GM18858 (cell line): ENCODE measurements at regions not wholly inside any gene's neighbourhood (a gene's known extent, or its start where the extent isn't known, plus 50 kb on each side); places are given as distances from the start of the nearest gene placed in this dataset.
"Not testable (repeated sequence)": the region's sequence is repeated elsewhere in the genome, so short reads cannot be mapped to it uniquely, and the experiment has no call there.

Experiments
- ATAC-seq: cut with Tn5 transposase; IDR thresholded peaks from one replicate; pipeline ENCODE4 v1.9.1; 2021; ENCODE audit not compliant: unreplicated experiment

- ATAC-seq, result no peak
These were observed 578.4 kb downstream of the TRIML1 start for GRCh38 chr4:188717661-188718060.

- ATAC-seq, result no peak
These were observed 580.6 kb downstream of the TRIML1 start for GRCh38 chr4:188719794-188720193.

DNA sequence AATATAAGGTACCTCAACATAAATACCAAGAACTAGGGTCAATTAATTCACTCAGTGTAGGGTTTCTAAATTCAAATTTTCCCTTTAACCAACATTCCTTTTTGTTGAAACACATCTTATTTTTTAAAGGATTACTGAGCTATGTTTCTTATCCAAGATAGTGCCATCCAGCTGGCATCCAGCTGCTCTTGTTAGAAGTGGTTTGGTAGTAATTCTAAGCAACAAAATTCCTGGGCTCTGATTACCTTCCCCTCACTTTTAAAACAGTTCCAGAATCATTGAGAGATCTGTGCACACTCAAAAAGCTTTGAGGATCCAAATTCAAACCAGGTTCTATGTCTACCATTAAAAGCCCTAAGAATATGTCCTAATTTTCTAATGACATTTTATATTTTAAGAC, 583.7 kb downstream of the TRIML1 start:
- ATAC-seq, result no peak

- no peak for ATAC-seq
These were observed 588.5 kb downstream of the TRIML1 start for GRCh38 chr4:188727746-188728145.

DNA sequence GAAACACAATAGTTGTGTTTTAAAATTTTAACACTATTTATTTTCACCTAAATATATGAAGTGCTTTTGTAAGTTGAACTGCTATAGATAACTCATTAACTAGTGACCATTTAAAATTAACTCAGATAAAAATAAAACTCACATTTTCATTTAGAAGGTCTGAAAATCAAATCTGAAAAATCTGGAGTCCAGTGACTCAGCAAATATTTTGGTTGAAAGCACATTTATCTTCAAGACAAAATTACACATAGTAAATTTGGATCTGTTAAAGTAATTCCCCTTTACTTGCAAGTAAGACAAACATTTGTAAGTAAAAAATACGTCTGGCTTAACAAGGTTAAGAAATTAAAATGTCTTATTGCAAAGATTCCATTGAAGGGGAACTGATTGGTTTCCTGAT, 589.1 kb downstream of the TRIML1 start:
- ATAC-seq, result no peak

DNA sequence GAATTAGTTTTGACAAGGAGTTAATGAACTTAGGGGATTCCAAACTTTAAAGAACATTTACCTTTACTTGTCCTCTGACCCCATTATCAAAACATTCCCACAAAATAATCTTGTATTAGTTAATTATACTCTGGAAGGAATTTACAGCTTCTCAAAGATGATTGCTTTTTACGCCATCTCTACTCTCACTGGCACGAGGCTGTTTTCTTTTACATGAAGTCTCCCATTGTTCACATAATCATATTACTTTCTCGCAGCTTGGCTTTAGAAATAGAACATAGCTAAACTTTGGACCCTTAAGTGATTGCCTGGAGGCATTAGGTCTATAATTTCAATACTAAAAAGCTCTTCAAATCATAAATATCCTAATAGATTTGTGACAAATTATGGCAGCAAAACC, 592.9 kb downstream of the TRIML1 start:
- ATAC-seq, result no peak

DNA sequence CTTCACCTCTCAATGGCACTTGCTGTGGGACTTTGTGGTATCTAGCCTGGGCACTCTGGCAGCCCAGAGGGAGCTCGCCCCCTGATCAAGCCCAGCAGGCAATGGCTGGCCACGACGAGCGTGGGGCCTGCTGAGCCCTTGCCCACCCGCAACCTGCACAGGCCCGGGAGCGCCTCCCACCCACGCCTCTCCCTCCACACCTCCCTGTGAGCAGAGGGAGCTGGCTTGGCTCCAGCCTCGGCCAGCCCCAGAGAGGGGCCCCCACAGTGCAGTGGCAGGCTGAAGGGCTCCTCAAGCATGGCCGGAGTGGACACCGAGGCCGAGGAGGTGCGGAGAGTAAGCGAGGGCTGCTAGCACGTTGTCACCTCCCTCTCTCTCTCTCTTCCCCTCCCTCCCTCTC, 595.8 kb downstream of the TRIML1 start:
- no peak for ATAC-seq

- ATAC-seq, result no peak
These were observed 598.2 kb downstream of the TRIML1 start for GRCh38 chr4:188737251-188738002.

- not testable (repeated sequence) for ATAC-seq
These were observed 599.0 kb downstream of the TRIML1 start for GRCh38 chr4:188738290-188738689.

- ATAC-seq, result not testable (repeated sequence)
These were observed 600.9 kb downstream of the TRIML1 start for GRCh38 chr4:188740172-188740571.

- not testable (repeated sequence) for ATAC-seq
These were observed 601.5 kb downstream of the TRIML1 start for GRCh38 chr4:188740791-188741190.

GRCh38 chr4:188754372-188755002, 615.2 kb downstream of the TRIML1 start:
- no peak for ATAC-seq

GRCh38 chr4:188767496-188767895, 628.3 kb downstream of the TRIML1 start:
- ATAC-seq, result no peak

DNA sequence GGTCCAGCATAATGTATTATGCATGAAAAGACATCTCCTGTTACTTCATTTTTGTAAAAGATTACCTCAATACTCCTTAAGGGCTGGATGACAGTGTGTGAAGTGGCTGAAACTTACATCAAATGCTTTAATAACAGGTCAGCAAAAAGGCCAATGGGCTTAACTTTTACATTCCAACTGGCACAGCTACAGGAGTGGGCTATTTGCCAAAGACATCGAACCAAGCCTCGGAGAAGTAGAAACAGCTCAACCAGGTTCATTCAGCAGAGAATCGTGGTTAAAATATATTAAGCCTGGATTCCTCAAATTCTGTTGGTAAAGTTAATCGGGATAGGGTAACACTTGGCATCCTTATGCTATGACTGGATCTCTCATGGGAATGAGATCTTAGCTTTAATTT, 639.7 kb downstream of the TRIML1 start:
- no peak for ATAC-seq

GRCh38 chr4:188779581-188779980, 640.3 kb downstream of the TRIML1 start:
- ATAC-seq, result no peak

DNA sequence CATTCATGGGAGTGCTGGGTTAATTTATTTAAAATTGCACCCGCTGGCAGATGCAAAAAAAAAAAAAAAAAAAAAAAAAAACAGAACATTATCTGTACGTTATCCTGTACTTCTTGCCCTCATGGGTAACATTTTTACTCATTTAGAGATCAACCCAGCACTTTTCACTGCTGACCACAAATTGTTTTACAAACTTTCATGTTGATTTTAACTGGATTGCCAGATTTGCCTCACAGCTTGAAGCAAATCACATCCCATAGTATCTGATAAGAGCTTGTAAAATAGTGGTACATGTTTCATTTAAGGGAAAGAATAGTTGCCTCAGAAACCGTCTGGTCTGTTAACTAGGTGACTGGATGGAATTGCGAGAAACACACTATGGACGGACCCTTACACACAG, 640.8 kb downstream of the TRIML1 start:
- no peak for ATAC-seq

DNA sequence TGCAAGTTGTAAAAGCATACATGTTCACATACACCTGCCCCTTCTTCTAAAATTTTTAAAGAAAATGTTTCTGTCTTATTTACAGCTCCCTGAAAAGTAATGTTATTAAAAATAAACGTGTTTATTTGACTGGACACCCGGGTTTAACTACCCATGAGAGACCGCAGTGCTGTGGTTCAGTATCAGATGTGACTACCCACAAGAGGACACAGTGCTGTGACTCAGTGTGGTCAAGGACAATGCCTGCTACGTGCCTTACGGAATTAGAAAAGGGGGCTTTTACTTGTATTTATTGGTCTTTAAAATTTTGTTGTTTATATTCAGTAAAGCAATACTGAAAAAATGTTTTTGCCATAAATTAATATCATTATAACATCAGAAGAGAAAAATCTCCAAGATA, 641.4 kb downstream of the TRIML1 start:
- no peak for ATAC-seq

- ATAC-seq, result no peak
These were observed 642.4 kb downstream of the TRIML1 start for GRCh38 chr4:188781655-188782054.

- no peak for ATAC-seq
These were observed 643.9 kb downstream of the TRIML1 start for GRCh38 chr4:188783175-188783574.

DNA sequence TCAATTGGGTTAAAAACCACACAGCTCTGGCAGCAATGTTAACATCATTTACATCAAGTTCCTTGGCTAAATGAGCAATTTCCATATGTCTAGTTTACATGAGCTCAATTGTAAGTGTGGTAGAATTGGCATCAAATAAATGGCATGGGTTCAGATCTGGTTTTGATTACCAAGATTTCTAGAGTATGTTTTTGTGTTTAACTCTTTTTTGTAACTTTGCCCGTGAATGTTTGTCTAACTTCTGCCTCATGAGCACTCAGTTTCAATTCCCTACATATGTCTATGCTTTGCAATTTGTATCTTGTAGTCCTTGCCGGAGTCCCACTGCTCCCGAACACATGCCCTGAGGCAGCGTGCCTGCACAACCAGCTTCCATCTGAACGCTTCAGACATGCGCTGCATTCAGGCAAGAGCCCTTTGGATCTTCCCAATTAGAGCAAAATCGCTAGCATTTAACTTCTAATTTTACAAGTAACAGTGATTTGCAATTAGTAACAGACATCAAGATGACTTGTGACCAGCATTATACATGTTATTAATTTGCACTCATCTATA, 644.4 kb downstream of the TRIML1 start:
- ATAC-seq, result no peak

- ATAC-seq, result not testable (repeated sequence)
These were observed 657.4 kb downstream of the TRIML1 start for GRCh38 chr4:188796600-188796999.

DNA sequence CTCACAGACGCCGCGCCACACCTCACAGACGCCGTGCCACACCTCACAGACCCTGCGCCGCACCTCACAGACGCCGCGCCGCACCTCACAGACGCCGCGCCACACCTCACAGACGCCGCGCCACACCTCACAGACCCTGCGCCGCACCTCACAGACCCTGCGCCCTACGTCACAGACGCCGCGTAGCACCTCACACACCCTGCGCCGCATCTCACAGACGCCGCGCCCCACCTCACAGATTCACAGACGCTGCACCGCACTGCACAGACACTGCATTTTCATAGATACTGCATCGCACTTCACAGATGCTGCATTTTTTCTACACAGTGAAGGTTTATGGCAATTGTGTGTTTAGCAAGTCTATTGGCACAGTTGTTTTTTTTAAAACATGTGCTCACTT, 657.8 kb downstream of the TRIML1 start:
- ATAC-seq, result not testable (repeated sequence)
